Upper lobe of left lung (tissue), 4 donors: ENCODE measurements at regions not wholly inside any gene's neighbourhood (a gene's known extent, or its start where the extent isn't known, plus 50 kb on each side); places are given as distances from the start of the nearest gene placed in this dataset.
"Not testable (repeated sequence)": the region's sequence is repeated elsewhere in the genome, so short reads cannot be mapped to it uniquely, and the experiment has no call there.

ENCODE experiments used
- POLR2A ChIP-seq, 4 donors: fragments of 450-650 bp; IDR thresholded peaks; one replicate each; pipeline ENCODE4 v1.5.1; 2016 to 2017; ENCODE audit warnings: antibody characterized with exemption in 4 of 4, mild to moderate bottlenecking in 2 of 4
- POLR2AphosphoS5 ChIP-seq, 2 donors: sonication (generic); formaldehyde crosslinking; IDR thresholded peaks; one replicate each; pipeline ENCODE4 v1.5.1; 2017; ENCODE audit warnings: antibody characterized with exemption in 2 of 2
- TF ChIP-seq, protein P1 (sequence below), 6 experiments: fragments of 450-650 bp in 4 of 6; fragments of 200-600 bp in 2 of 6; sonication (generic) in 2 of 6; IDR thresholded peaks; one replicate each; pipeline ENCODE4 v1.5.1; 2016 to 2019; ENCODE audit warnings: antibody characterized with exemption in 6 of 6

- TF ChIP-seq POLR2AphosphoS5, POLR2A (IDR thresholded peaks at IDR 0.05): not testable (repeated sequence)
- TF ChIP-seq, protein P1, sequence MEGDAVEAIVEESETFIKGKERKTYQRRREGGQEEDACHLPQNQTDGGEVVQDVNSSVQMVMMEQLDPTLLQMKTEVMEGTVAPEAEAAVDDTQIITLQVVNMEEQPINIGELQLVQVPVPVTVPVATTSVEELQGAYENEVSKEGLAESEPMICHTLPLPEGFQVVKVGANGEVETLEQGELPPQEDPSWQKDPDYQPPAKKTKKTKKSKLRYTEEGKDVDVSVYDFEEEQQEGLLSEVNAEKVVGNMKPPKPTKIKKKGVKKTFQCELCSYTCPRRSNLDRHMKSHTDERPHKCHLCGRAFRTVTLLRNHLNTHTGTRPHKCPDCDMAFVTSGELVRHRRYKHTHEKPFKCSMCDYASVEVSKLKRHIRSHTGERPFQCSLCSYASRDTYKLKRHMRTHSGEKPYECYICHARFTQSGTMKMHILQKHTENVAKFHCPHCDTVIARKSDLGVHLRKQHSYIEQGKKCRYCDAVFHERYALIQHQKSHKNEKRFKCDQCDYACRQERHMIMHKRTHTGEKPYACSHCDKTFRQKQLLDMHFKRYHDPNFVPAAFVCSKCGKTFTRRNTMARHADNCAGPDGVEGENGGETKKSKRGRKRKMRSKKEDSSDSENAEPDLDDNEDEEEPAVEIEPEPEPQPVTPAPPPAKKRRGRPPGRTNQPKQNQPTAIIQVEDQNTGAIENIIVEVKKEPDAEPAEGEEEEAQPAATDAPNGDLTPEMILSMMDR (IDR thresholded peaks at IDR 0.05): not testable (repeated sequence)
Measured at GRCh38 chrY:9692481-9692880, 164.8 kb downstream of the TSPY10 start.
